ENCODE measurements at regions not wholly inside any gene's neighbourhood (a gene's known extent, or its start where the extent isn't known, plus 50 kb on each side); places are given as distances from the start of the nearest gene placed in this dataset.

DNA sequence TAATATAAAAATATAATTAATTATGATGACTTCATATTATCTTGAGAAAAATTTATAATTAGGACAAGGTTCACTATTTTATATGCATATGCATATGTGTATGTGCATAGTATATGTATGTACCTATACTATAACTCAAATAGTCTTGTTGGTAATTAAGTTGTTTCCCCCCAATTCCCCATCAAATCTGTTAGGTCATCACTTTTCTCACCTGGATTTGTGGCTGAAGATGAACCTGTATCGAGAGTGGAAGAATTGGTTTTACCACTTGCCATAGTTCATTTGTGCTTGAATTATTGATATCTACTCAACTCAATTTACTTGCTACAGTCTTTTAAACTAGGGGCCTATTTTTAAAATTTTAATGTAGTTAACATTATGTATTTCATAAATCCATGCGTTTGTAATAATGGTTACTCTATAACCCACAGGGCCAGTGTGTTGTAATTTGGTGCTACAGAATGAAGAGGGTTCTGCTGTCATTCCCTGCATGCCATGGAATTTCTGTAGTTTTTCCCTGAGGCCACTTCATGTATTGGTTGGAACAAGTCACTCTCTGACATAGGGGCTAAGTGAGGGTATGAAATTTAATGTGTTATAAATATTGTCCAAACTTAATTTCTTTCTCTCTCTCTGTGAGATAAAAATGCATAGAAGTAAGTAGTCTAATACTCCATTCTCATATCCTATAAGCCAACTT is 74.9 kb downstream of the TAF11L14 start:
- H3K4me2 ChIP-seq (ENCODE audit: insufficient read depth, low read length), result no peak overlapping the region
- no peak overlapping the region for H3K27ac ChIP-seq (ENCODE audit: extremely low read depth, low read depth, low read length)
- CTCF ChIA-PET (ENCODE audit: low intra/inter-chr PET ratio), result interaction anchor here (0.6 kb wide), 1 partner anchor 369 kb away, joined by 3 read pairs; no protein-coding TSS in a partner anchor
- no TSS peak for BruUV-seq (replicated peaks)
- no peaks in the 10 kb centered on the region for H3K9me1 ChIP-seq (ENCODE audit: control insufficient read depth, insufficient read depth, low read length)
- ATAC-seq (no peak), FAIRE-seq (no peak), DNase-seq (ENCODE audit: extremely low read depth in 1 of 4, low spot score in 3 of 4) (no peak)
- intact Hi-C loops (cut with micrococcal nuclease), result no loop called here
- no peak overlapping the region for H3K9ac ChIP-seq (ENCODE audit: insufficient read depth in 1 of 2, low read depth in 2 of 2, low read length in 2 of 2)
- no peaks in the 10 kb centered on the region for H3K9me3 ChIP-seq (replicated peaks; ENCODE audit: control insufficient read depth, insufficient read depth, low read depth, low read length)
- H3K4me1 ChIP-seq (replicated peaks in 1 of 2; ENCODE audit: control insufficient read depth in 2 of 2, insufficient read depth in 2 of 2, low read length in 2 of 2), result no peaks in the 10 kb centered on the region
- in situ Hi-C loops (cut with MboI), result no loop called here
- H3K36me3 ChIP-seq (ENCODE audit: control insufficient read depth, insufficient read depth, low read length), result no peaks in the 10 kb centered on the region
- no peak overlapping the region for H3K4me3 ChIP-seq
- TF ChIP-seq XRCC3 (IDR thresholded peaks at IDR 0.05) (no peak), ZNF316 (IDR thresholded peaks at IDR 0.05) (peak; percentile 29; the same call in 1 of the 2 replicates), ETV6 (IDR thresholded peaks at IDR 0.05; ENCODE audit: borderline replicate concordance in 1 of 2, low read depth in 2 of 2, low read length in 1 of 2) (no peak), ETV6 (CRISPR knock-in tag; IDR thresholded peaks at IDR 0.05; ENCODE audit: borderline replicate concordance) (no peak), ZNF551 (CRISPR knock-in tag; IDR thresholded peaks at IDR 0.05) (no peak), SMARCA5 (IDR thresholded peaks at IDR 0.05) (no peak)
- WGBS (ENCODE audit: insufficient coverage, low coverage, missing lambda C conversion rate), result 2% methylated on average over 2 of the region's 2 CpGs
- H3K27me3 ChIP-seq (ENCODE audit: control insufficient read depth in 2 of 2, insufficient read depth in 2 of 2, low read length in 2 of 2), result no peaks in the 10 kb centered on the region
- no peak overlapping the region for H2AFZ ChIP-seq (ENCODE audit: low read depth, low read length)
- POLR2A ChIA-PET, result no interaction called here
- H3K79me2 ChIP-seq (ENCODE audit: control insufficient read depth, insufficient read depth, low read length), result no peaks in the 10 kb centered on the region
- H4K20me1 ChIP-seq (replicated peaks; ENCODE audit: control insufficient read depth, insufficient read depth, low read length), result no peaks in the 10 kb centered on the region

DNA sequence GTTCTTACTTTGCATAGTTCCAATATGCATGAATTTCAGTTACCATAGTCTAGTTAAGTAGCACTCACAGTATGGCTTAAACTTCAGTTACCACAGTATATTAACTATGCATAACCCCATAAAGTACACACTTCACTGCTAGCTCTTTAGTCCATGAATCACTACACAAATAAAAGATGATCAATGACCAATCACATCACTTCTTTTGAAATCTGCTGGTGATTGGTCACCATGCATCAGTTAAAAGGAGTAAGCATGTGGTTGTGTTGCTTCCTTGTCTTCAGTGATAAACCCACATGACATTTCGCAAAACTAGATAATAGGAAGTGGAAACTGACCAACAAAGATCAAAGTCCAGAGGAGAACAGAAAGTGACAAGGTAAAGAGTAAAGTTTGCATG is 79.0 kb downstream of the TAF11L14 start:
- H3K27ac ChIP-seq (ENCODE audit: extremely low read depth, low read depth, low read length), result no peak overlapping the region
- H3K4me2 ChIP-seq (ENCODE audit: insufficient read depth, low read length), result no peak overlapping the region
- no peaks in the 10 kb centered on the region for H3K4me1 ChIP-seq (replicated peaks in 1 of 2; ENCODE audit: control insufficient read depth in 2 of 2, insufficient read depth in 2 of 2, low read length in 2 of 2)
- no peaks in the 10 kb centered on the region for H3K79me2 ChIP-seq (ENCODE audit: control insufficient read depth, insufficient read depth, low read length)
- no peaks in the 10 kb centered on the region for H3K9me1 ChIP-seq (ENCODE audit: control insufficient read depth, insufficient read depth, low read length)
- DNase-seq (ENCODE audit: extremely low read depth in 1 of 4, low spot score in 3 of 4), result no peak
- ChIA-PET CTCF (ENCODE audit: low intra/inter-chr PET ratio) (no interaction called here), POLR2A (no interaction called here)
- no peak overlapping the region for H3K9ac ChIP-seq (ENCODE audit: insufficient read depth in 1 of 2, low read depth in 2 of 2, low read length in 2 of 2)
- WGBS (ENCODE audit: insufficient coverage, low coverage, missing lambda C conversion rate), result 0% methylated on average over 1 of the region's 1 CpG
- no peak overlapping the region for H3K4me3 ChIP-seq
- no peak for ATAC-seq
- H3K9me3 ChIP-seq (replicated peaks; ENCODE audit: control insufficient read depth, insufficient read depth, low read depth, low read length), result no peaks in the 10 kb centered on the region
- peak; percentile 19 for FAIRE-seq
- BruUV-seq (replicated peaks), result no TSS peak
- no peak overlapping the region for H2AFZ ChIP-seq (ENCODE audit: low read depth, low read length)
- in situ Hi-C loops (cut with MboI) (no loop called here), intact Hi-C loops (cut with micrococcal nuclease) (no loop called here)
- H4K20me1 ChIP-seq (replicated peaks; ENCODE audit: control insufficient read depth, insufficient read depth, low read length), result no peaks in the 10 kb centered on the region
- H3K27me3 ChIP-seq (ENCODE audit: control insufficient read depth in 2 of 2, insufficient read depth in 2 of 2, low read length in 2 of 2), result no peaks in the 10 kb centered on the region
- H3K36me3 ChIP-seq (ENCODE audit: control insufficient read depth, insufficient read depth, low read length), result no peaks in the 10 kb centered on the region
- no peak for TF ChIP-seq BMI1 (IDR thresholded peaks at IDR 0.05; ENCODE audit: low read length)
- TF ChIP-seq ARID2 (IDR thresholded peaks at IDR 0.05), result no peak
- TF ChIP-seq NR3C1 (CRISPR knock-in tag; IDR thresholded peaks at IDR 0.05), result no peak
- no peak for TF ChIP-seq EWSR1 (IDR thresholded peaks at IDR 0.05; ENCODE audit: borderline replicate concordance, low read depth, partially characterized antibody)
- no peak for TF ChIP-seq MEIS2 (IDR thresholded peaks at IDR 0.05; ENCODE audit: partially characterized antibody)
- no peak for TF ChIP-seq CXXC5 (CRISPR knock-in tag; IDR thresholded peaks at IDR 0.05)
- TF ChIP-seq ZZZ3 (IDR thresholded peaks at IDR 0.05), result no peak
- TF ChIP-seq NELFE (IDR thresholded peaks at IDR 0.05; ENCODE audit: insufficient read depth, insufficient read length), result no peak
- no peak for TF ChIP-seq RAD51 (IDR thresholded peaks at IDR 0.05; ENCODE audit: borderline replicate concordance, low read depth)
- TF ChIP-seq KLF16 (IDR thresholded peaks at IDR 0.05), result no peak
- no peak for TF ChIP-seq TBL1XR1 (IDR thresholded peaks at IDR 0.05; ENCODE audit: low read length in 2 of 2)
- TF ChIP-seq ZNF696 (CRISPR knock-in tag; conservative IDR thresholded peaks at IDR 0.05), result no peak
- no peak for TF ChIP-seq ZNF143 (CRISPR knock-in tag; IDR thresholded peaks at IDR 0.05)
- TF ChIP-seq EHMT2 (IDR thresholded peaks at IDR 0.05), result no peak
- TF ChIP-seq MTA2 (IDR thresholded peaks at IDR 0.05; ENCODE audit: low read depth), result no peak
- TF ChIP-seq PRMT5 (CRISPR knock-in tag; IDR thresholded peaks at IDR 0.05), result no peak
